ENCODE measurements at regions not wholly inside any gene's neighbourhood (a gene's known extent, or its start where the extent isn't known, plus 50 kb on each side); places are given as distances from the start of the nearest gene placed in this dataset.

DNA sequence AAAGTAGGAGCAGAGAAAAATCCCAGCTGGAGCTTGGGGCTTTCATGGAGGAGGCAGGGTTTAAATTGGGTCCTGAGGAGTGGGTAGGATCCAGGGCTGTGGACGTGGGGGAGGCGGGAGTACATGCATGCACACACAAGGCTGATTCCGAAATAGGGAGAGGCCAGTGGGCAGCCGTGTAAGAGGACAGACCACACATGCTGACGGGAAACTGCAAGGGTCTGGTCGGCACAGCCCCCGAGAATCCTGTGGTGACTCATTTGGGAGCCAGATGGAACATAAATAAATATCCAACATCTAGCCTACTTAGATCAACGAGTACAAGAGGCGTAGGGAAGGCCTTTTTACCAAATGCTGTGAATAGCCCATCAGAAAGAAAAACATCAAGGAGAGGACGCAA is 216.3 kb upstream of the ZNF507 start:
- no peaks in the 10 kb centered on the region for H3K79me1 ChIP-seq (ENCODE audit: low read depth, low read length)
- no peak overlapping the region for H3K9ac ChIP-seq (replicated peaks in 1 of 4; ENCODE audit: extremely low read depth in 1 of 4, low read depth in 3 of 4, low read length in 3 of 4)
- H3K14ac ChIP-seq (ENCODE audit: insufficient read length) = no peak overlapping the region
- no peak overlapping the region for H4K5ac ChIP-seq (ENCODE audit: insufficient read length, low read depth, low read length)
- ChIA-PET POLR2A (ENCODE audit: partially characterized antibody) (no interaction called here), CTCF (ENCODE audit: partially characterized antibody) (interaction anchor here (1.1 to 1.2 kb wide), 2 partner anchors 9 to 10 kb away, joined by 3 read pairs; no protein-coding TSS in a partner anchor)
- H2AK5ac ChIP-seq (ENCODE audit: low read depth, low read length) = no peak overlapping the region
- no peak overlapping the region for H3K23ac ChIP-seq (ENCODE audit: insufficient read length)
- H4K8ac ChIP-seq (ENCODE audit: extremely low read depth, insufficient read depth, low read length) = no peak overlapping the region
- H3K27me3 ChIP-seq (replicated peaks in 1 of 4; ENCODE audit: control insufficient read depth in 3 of 4, extremely low read depth in 1 of 4, insufficient read depth in 3 of 4, low read length in 3 of 4) = no peaks in the 10 kb centered on the region
- no peaks in the 10 kb centered on the region for H3K23me2 ChIP-seq (ENCODE audit: low read depth, low read length)
- no peak overlapping the region for H2BK12ac ChIP-seq (ENCODE audit: low read depth, low read length)
- H2BK15ac ChIP-seq (ENCODE audit: low read length) = no peak overlapping the region
- H4K20me1 ChIP-seq (replicated peaks in 1 of 2; ENCODE audit: control insufficient read depth in 1 of 2, insufficient read depth in 2 of 2, low read length in 2 of 2) = no peaks in the 10 kb centered on the region
- no peak overlapping the region for H3K27ac ChIP-seq (ENCODE audit: low read depth, low read length)
- no peak overlapping the region for H3K56ac ChIP-seq (replicated peaks; ENCODE audit: insufficient read length, low read depth, low read length)
- 84% methylated on average over 10 of the region's 10 CpGs; no CpG with 5 or more reads in 1 of the 2 experiments for WGBS, 2 experiments (ENCODE audit: extremely low coverage in 1 of 2, insufficient coverage in 1 of 2, insufficient read length in 1 of 2, insufficient replicate concordance in 2 of 2, low coverage in 1 of 2, low lambda C conversion rate in 2 of 2, missing lambda C conversion rate in 1 of 2)
- H3K36me3 ChIP-seq (ENCODE audit: control insufficient read depth in 2 of 4, insufficient read depth in 4 of 4, low read length in 3 of 4) = no peaks in the 10 kb centered on the region
- no peak overlapping the region for H3K4ac ChIP-seq (replicated peaks; ENCODE audit: insufficient read length, low read depth, low read length)
- H3K4me3 ChIP-seq (ENCODE audit: extremely low read depth in 1 of 4, insufficient read depth in 2 of 4, low read depth in 3 of 4, low read length in 4 of 4) = no peak overlapping the region
- H2BK20ac ChIP-seq (ENCODE audit: low read length) = no peak overlapping the region
- no peaks in the 10 kb centered on the region for H3K79me2 ChIP-seq (ENCODE audit: control insufficient read depth in 1 of 2, insufficient read depth in 2 of 2, low read length in 2 of 2)
- H2BK5ac ChIP-seq (ENCODE audit: low read depth, low read length) = no peak overlapping the region
- no peak for FAIRE-seq
- no peaks in the 10 kb centered on the region; a peak in 1 of 7 replicates for H3K4me1 ChIP-seq (replicated peaks in 1 of 4; ENCODE audit: control insufficient read depth in 3 of 4, insufficient read depth in 4 of 4, low read length in 3 of 4)
- no peak overlapping the region for H2BK120ac ChIP-seq (replicated peaks; ENCODE audit: low read depth, low read length)
- H3K18ac ChIP-seq (ENCODE audit: extremely low read depth, low read length) = no peak overlapping the region
- no peak overlapping the region for H2AFZ ChIP-seq (ENCODE audit: low read length)
- no peak for DNase-seq (ENCODE audit: low read depth in 1 of 2, low spot score in 2 of 2)
- no peak overlapping the region for H3K4me2 ChIP-seq (ENCODE audit: insufficient read depth in 1 of 2, low read depth in 2 of 2, low read length in 2 of 2)
- no peak overlapping the region for H4K91ac ChIP-seq (replicated peaks; ENCODE audit: insufficient read length, low read length)
- H3K9me3 ChIP-seq (ENCODE audit: insufficient read depth in 2 of 2, low read depth in 1 of 2, low read length in 1 of 2) = no peaks in the 10 kb centered on the region
- TF ChIP-seq NRF1 (IDR thresholded peaks at IDR 0.05; ENCODE audit: low read depth, low read length) (no peak), SIX5 (IDR thresholded peaks at IDR 0.05; ENCODE audit: low read depth, low read length) (no peak), CHD1 (IDR thresholded peaks at IDR 0.05; ENCODE audit: low read depth, low read length) (no peak), EP300 (IDR thresholded peaks at IDR 0.05; ENCODE audit: borderline replicate concordance in 1 of 2, low read depth in 2 of 2, low read length in 2 of 2) (no peak), SIN3A (conservative IDR thresholded peaks at IDR 0.05 in 1 of 2, IDR thresholded peaks at IDR 0.05 in 1 of 2; ENCODE audit: low read depth in 1 of 2, low read length in 2 of 2) (no peak), TCF12 (IDR thresholded peaks at IDR 0.05; ENCODE audit: low read depth, low read length) (no peak), YY1 (IDR thresholded peaks at IDR 0.05; ENCODE audit: low read depth, low read length) (no peak), SP4 (IDR thresholded peaks at IDR 0.05; ENCODE audit: low read length) (no peak), EGR1 (IDR thresholded peaks at IDR 0.05; ENCODE audit: borderline replicate concordance, low read depth, low read length) (no peak)
- TF ChIP-seq, protein P1, sequence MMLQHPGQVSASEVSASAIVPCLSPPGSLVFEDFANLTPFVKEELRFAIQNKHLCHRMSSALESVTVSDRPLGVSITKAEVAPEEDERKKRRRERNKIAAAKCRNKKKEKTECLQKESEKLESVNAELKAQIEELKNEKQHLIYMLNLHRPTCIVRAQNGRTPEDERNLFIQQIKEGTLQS (IDR thresholded peaks at IDR 0.05; ENCODE audit: insufficient read depth, low read depth, low read length) = no peak
- TF ChIP-seq, protein P2, sequence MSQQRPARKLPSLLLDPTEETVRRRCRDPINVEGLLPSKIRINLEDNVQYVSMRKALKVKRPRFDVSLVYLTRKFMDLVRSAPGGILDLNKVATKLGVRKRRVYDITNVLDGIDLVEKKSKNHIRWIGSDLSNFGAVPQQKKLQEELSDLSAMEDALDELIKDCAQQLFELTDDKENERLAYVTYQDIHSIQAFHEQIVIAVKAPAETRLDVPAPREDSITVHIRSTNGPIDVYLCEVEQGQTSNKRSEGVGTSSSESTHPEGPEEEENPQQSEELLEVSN (IDR thresholded peaks at IDR 0.05) = no peak
